ENCODE measurements at regions not wholly inside any gene's neighbourhood (a gene's known extent, or its start where the extent isn't known, plus 50 kb on each side); places are given as distances from the start of the nearest gene placed in this dataset.
"Not testable (repeated sequence)": the region's sequence is repeated elsewhere in the genome, so short reads cannot be mapped to it uniquely, and the experiment has no call there.

DNA sequence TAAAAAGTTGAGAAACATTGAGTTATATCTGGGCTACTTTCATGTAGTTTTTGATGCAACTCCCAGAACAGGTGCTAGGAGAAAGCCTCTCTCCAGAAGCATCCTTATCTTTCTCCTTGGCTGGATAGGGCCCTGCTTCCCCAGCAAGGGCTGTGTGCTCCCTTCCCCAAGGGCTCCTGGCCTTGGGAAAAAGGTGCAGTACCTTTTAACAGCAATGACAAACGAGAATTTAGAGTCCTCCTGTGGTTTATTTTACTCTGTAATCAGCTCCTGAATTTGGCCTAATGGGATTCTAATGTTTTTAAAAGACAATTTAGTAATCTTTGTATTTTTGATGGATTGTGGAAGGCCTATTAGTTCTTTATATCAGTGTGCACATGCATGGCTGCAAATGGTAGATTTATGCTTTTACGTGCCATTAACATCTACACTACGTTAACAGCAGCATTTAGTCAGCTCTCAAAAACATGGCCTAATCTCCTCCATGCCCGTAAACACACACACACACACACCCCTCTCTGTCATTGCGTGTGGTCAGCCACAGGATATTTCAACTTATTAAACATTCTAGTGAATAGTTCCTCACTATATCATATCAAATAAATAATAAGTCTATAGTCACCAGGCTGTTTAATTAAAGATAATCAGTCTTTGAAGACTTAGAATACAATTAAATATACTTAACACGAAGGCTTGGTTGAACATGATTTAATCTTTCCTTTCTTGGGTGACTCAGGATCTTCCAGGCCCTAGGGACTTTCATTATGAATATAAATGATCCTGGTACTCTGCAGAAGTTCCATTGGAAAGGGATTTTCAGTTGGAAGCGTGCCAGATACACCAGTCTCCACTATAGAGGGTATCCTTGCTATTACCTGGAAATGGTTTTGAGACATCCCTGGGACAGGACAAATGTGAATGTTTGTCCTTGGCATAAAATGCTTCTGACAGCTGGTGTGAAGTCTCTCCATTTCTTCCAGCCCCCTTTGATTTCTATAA, 181.4 kb upstream of the PWP1 start:
- peak; percentile 53 to 62 for DNase-seq

- DNase-seq, result no peak
Observed at GRCh38 chr12:107509421-107509820, 176.2 kb upstream of the PWP1 start.

- DNase-seq, result no peak
Observed at GRCh38 chr12:107510211-107510610, 175.4 kb upstream of the PWP1 start.

DNA sequence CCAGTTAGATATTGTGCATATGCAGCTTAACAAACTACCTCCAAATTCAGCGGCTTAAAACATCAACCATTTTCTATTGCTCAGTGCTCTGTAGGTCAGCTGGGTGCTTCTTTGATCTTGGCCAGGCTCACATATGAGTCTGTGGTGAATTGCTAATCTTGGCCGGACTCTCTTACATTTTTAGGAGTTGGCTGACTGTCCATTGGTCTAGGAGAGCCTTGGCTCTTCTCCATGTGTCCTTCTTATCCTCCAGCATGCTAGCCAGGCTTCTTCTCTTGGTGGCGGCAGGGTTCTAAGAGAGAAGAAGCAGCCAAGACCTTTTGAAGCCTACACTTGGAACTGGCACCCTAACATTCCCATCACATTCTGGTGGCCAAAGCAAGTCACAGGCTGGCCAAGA, 174.3 kb upstream of the PWP1 start:
- DNase-seq, result no peak

GRCh38 chr12:107512391-107512790, 173.2 kb upstream of the PWP1 start:
- no peak for DNase-seq

DNA sequence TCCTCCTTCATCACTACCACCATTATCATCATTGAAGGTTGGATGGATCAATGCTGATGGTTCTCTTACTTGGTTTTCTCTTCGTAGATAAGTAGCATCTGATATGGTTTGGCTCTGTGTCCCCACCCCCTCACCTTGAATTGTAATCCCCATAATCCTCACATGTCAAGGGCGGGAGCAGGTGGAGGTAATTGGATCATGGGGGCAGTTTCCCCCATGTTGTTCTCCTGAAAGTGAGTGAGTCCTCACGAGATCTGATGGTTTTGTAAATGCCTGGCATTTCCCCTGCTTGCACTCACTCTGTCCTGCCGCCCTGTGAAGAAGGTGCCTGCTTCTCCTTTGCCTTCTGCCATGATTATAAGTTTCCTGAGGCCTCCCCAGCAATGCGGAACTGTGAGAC, 172.4 kb upstream of the PWP1 start:
- DNase-seq, result no peak

- no peak for DNase-seq
Observed at GRCh38 chr12:107513636-107514400, 171.8 kb upstream of the PWP1 start.

DNA sequence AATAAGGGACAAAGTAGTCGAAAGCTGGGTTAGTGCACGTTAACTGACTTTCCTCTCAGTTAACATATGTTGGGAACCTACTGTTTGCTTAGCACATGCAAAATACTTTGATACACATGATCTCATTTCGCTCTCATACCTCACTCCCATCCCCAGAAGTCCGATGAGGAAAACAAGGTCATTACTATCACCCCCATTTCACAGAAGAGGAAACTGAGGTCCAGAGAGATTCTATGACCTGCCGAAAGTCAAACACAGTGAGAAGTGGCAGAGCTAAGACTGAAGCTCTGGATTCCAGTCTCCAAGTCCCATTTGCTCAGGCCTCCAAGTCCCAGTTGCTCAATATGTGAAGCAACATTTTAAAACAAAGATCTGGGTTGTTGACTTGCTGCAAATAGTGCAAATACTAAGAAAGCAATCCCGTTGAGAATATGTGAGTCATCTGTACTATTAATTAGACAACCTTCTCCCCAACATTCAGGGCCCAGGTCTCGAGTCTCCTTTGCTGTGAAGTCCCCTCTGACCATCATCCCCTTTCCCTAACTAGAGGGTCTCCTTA, 170.6 kb upstream of the PWP1 start:
- DNase-seq, result no peak

DNA sequence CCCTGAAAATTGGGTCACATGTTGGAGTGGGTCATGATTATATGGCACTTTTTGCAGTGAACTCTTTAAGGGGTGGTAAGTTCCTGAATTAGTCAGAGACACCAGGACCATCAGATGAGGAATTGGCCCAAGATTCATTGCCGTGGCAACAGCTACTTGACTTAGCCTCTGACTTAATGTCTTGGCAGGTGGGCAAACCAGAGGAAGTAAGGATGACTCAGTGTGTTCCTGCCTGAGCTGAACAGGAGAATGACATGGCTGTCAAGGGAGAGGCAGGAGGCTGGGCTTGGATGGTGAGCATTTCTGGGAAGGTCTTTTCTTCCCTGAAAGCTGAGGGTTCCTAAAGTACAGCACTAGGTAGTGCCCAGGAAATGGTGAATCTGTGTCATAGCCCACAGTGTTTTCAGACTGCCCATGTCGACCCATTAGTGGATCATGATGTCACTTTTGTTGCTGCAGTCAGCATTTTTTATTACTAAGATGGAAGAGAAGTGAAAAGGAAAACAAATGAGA, 170.1 kb upstream of the PWP1 start:
- DNase-seq, result peak in 1 of 2 experiments; percentile 11

GRCh38 chr12:107517816-107518215, 167.8 kb upstream of the PWP1 start:
- not testable (repeated sequence) for DNase-seq

DNA sequence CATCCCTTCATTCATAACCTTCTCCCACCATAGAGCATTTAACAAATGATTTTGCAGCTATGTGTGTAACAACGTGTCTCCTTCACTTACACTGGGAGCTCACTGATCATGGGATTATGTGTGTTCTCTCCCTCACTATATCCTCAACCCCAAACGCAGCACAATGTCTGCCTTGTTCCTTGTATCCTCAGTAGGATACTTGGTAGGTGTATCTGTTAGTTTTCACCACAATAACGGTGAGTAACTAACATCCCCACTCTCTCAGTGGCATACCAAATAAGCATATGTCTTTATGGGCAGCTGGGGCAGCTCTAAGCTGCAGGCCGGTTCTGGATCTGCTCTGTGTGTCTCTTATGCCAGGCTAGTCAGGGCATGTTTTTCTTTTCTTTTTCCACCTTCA, 166.7 kb upstream of the PWP1 start:
- no peak for DNase-seq

DNA sequence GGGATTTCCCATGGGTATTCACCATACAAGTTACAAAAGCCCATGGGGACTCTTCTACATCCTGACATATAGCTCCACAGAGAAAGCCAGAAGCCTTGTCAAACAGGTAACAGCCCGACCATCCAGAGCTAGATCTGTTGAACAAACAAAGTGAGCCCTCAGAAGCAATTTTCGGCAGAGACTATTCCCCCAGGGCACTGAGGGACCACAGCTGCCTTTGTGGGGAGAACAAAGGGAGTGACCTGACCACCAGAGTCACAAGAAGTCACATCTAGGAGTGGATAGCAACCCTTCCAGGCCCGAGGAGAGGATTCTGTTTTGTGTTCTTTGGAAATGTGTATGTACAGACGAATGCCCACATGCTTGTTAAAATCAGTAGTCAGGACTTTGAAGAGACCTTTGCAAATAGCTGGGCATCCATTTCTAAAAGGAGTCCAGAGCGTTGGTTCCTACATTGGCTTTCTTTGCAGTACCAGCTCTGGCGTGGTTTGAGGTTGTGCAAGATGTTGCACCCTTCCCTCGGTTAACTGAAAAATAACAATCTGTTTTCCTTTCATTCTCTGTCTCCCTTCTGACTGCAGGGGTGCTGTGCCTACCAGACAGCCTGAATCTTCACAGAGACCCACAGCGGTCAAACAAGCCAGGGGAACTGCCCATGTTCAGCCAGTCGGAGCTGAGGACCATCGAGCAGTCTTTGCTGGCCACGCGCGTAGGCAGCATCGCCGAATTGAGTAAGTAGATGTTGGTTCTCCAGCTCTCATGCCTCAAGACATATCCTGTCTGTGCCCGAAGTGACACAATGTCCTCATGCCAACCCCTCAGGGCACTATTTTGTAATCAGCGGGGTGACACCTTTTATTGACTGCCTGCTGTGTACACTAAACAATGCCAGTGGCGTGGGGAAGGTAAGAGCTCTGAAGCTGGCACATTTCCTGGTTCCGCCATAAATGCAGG, 165.4 kb upstream of the PWP1 start:
- peak in 1 of 2 experiments; percentile 19 for DNase-seq

DNA sequence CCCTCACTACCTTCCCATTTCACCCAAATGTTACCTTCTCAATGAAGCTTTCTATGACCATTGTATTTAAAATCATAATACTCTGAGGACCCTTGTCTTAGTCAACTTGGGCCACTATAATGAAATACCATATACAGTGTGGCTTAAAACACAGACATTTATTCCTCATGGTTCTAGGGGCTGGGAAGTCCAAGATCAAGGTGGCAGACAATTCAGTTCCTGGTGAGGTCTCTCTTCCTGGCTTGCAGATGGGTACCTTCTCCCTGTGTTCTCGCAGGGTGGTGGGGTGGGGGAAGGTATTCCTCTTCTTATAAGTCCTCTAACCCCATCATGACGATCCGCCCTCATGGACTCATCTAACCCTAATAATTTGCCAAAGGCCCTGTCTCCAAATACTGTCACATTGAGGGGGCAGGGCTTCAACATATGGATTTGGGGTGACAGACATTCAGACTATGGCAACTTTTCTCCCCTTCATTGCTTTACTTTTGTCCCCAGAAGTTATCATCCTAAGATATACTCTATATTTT, 163.7 kb upstream of the PWP1 start:
- DNase-seq, result no peak

- no peak for DNase-seq
Observed at GRCh38 chr12:107522692-107523477, 162.7 kb upstream of the PWP1 start.

- DNase-seq, result no peak
Observed at GRCh38 chr12:107523775-107524535, 161.6 kb upstream of the PWP1 start.

DNA sequence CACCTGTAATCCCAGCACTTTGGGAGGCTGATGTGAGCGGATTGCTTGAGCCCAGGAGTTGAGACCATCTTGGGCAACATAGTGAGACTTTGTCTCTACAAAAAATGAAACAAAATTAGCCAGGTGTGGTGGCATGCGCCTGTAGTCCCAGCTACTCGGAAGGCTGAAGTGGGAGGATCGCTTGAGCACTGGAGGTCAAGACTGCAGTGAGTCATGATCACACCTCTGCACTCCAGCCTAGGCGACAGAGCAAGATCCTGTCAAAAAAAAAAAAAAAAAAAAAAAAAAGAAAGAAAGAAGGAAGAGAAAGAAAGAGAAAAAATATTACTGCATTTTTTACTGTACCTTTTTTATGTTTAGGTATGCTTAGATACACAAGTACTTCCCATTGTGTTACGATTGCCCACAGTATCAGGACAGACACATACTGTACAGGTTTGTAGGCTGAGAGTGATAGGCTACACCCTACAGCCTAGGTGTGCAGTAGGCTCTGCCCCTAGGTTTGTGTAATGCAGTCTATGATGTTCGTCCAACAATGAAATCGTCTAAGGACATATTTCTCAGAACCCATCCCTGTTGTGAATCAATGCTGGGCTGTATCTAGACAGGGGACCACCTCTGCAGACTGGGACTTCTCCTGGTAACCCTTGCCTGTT, 160.4 kb upstream of the PWP1 start:
- no peak for DNase-seq

DNA sequence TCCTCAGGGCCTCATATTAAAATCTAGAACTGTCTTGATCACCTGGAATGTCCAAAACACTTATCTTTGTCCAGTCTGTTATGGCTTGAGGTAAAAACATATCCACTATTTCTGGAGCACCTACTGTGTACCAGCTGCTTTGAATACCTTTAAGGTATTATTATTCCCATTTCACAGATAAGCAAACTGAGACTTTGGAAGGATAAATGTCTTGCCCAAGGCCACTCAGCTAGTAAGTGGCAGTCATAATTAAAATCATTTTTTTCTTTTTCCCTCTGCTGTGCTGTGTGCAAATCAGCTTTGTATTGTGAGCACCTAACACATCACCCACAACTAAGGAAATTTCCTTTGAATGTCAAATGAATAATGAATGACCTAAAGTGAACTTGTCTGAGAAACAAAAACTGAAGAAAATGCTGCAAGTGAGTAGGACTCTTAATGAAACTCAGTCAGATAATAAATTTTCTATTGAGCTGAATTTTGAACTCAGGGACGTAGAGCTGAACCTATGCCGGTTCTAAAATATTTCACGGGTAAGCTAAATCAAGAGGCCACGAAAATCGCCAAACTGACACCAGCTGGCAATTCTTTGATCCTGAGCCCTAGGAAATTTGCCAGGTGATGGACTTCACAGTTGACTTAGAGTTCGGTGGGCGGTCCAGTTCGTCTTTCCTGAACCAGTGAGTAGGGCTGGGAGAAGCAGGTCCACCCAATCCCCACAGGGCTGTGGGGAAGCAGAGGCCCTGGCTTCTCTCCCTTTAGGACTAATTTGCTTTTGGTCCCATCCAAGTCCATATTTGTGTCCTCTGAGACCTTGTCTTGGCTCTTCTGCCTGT, 159.7 kb upstream of the PWP1 start:
- no peak for DNase-seq

DNA sequence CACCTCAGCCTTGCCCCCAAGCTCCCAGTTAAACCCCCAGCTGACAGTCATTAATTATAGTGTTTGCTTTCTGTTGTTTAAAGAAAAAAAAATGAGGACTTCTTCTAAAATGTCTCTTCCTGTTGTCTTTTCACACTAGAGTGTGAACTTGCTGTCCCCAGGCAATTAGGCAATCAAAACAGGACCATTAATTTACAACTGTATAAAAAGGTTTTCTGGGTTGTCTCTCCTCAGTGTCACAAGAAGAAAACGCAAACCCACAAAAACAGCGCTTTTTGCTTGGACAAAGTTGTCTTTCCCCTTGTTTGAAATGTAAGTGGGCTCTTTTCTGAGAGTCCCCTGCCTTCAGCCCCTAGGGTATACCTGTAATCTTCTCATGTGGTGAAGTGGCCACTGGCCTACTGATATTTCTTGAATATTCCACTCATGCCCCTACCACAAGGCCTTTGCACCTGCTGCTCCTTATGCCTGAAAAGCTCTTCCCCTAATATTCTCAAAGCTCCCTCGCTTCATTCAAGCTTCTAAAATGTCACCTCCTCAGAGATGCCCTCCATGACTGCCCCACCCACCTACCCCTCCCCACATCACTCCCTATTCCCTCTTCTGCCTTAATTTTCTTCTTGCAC, 158.9 kb upstream of the PWP1 start:
- no peak for DNase-seq
